ENCODE measurements at regions not wholly inside any gene's neighbourhood (a gene's known extent, or its start where the extent isn't known, plus 50 kb on each side); places are given as distances from the start of the nearest gene placed in this dataset.
"Not testable (repeated sequence)": the region's sequence is repeated elsewhere in the genome, so short reads cannot be mapped to it uniquely, and the experiment has no call there.

DNA sequence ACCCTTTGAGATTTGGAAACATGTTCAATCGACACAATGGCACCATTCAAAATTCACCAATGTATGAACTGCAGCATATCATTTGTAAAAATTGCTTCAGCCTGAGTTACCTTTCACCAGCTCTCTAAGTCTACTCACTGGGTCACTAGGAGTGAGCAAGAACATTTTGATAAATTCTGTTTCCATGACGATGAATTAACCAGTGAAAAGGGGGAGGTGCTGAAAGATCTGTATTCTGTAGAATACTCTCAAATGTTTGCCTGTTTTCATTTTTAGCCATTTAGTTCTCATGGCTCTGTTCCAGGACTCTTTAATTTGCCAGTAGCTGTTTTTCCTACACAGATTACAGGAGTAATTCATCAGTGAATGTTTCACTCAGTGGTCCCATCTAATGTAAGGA lies 883.4 kb downstream of the DIAPH3 start:
- Histone ChIP-seq H3K27me3 (ENCODE audit: insufficient read depth, low read depth, severe bottlenecking) (no peaks in the 10 kb centered on the region), H3K27ac (no peak overlapping the region), H3K36me3 (no peaks in the 10 kb centered on the region), H3K9me3 (ENCODE audit: severe bottlenecking) (no peaks in the 10 kb centered on the region), H3K4me3 (ENCODE audit: low read depth, low read length) (no peak overlapping the region)
- no peak for DNase-seq
- TF ChIP-seq, protein P1, sequence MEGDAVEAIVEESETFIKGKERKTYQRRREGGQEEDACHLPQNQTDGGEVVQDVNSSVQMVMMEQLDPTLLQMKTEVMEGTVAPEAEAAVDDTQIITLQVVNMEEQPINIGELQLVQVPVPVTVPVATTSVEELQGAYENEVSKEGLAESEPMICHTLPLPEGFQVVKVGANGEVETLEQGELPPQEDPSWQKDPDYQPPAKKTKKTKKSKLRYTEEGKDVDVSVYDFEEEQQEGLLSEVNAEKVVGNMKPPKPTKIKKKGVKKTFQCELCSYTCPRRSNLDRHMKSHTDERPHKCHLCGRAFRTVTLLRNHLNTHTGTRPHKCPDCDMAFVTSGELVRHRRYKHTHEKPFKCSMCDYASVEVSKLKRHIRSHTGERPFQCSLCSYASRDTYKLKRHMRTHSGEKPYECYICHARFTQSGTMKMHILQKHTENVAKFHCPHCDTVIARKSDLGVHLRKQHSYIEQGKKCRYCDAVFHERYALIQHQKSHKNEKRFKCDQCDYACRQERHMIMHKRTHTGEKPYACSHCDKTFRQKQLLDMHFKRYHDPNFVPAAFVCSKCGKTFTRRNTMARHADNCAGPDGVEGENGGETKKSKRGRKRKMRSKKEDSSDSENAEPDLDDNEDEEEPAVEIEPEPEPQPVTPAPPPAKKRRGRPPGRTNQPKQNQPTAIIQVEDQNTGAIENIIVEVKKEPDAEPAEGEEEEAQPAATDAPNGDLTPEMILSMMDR (IDR thresholded peaks at IDR 0.05; ENCODE audit: low read depth, low read length), result no peak

DNA sequence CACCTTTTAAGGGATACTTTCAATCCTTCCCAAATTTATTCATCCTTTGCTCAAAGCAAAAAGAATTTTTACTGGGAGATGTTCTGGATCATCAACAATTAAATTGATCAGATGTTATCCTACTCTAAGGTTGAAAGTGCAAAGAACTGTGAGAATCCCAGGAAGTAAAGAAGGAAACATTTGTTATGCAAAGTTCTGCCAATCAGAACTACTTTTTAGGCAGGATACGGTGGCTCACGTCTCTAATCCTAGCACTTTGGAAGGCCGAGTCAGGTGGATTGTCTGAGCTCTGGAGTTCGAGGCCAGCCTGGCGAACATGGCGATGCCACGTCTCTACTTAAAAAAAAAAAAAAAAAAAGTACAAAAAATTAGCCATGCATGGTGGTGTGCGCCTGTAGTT lies 882.3 kb downstream of the DIAPH3 start:
- Histone ChIP-seq H3K4me3 (ENCODE audit: low read depth, low read length) (no peak overlapping the region), H3K27ac (no peak overlapping the region), H3K27me3 (ENCODE audit: insufficient read depth, low read depth, severe bottlenecking) (no peaks in the 10 kb centered on the region), H3K9me3 (ENCODE audit: severe bottlenecking) (no peaks in the 10 kb centered on the region), H3K36me3 (no peaks in the 10 kb centered on the region)
- DNase-seq, result no peak
- TF ChIP-seq, protein P1 (IDR thresholded peaks at IDR 0.05; ENCODE audit: low read depth, low read length), result no peak

- not testable (repeated sequence) for H3K4me3 ChIP-seq (ENCODE audit: low read depth, low read length); H3K9me3 ChIP-seq (ENCODE audit: severe bottlenecking); DNase-seq; H3K27ac ChIP-seq; H3K27me3 ChIP-seq (ENCODE audit: insufficient read depth, low read depth, severe bottlenecking); H3K36me3 ChIP-seq
These were observed 871.5 kb downstream of the DIAPH3 start for GRCh38 chr13:59292240-59292639.

GRCh38 chr13:59299584-59299983 lies 864.1 kb downstream of the DIAPH3 start:
- H3K27me3 ChIP-seq (ENCODE audit: insufficient read depth, low read depth, severe bottlenecking), result no peaks in the 10 kb centered on the region
- no peak overlapping the region for H3K4me3 ChIP-seq (ENCODE audit: low read depth, low read length)
- TF ChIP-seq, protein P1 (IDR thresholded peaks at IDR 0.05; ENCODE audit: low read depth, low read length), result no peak
- H3K9me3 ChIP-seq (ENCODE audit: severe bottlenecking), result no peaks in the 10 kb centered on the region
- DNase-seq, result no peak
- no peak overlapping the region for H3K27ac ChIP-seq
- no peaks in the 10 kb centered on the region for H3K36me3 ChIP-seq

DNA sequence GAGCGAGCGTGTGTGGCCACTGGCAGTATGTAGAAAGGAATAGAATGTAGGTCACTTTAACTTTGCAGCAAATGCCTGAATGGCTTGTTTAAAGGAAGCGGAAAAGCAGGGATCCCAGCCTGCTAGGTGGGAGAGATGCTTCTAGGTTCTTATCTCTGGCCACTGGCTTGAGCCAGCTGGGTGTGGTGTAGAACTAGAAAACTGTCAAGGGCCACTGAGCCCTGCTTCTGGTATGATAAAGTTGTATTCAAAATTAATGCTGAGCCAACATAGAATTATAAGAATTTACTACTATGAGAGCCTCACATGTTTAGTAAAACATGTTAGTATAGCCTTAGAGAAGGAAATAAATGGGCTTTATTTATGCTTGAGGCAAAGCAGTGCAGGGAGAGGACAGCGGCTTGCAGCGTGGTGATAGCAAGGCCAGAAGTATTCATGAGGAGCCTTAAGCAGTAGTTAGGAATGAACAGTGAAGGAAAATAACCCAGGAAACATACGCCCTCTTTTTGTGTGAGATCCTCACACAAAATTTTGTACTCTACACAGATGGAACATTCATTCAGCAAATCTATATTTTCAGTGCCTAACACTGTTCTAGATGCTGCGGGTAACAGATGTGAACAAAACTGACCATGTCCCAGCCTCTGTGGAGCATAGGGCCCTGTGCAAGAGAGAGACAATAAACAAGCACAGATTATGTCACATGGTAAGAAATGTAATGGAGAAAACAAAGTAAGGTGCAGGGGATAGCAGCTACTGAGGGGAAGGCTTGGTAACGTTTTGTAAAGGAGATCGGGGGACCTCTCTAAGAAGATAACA lies 863.2 kb downstream of the DIAPH3 start:
- no peak for DNase-seq
- H3K27me3 ChIP-seq (ENCODE audit: insufficient read depth, low read depth, severe bottlenecking), result no peaks in the 10 kb centered on the region
- H3K4me3 ChIP-seq (ENCODE audit: low read depth, low read length), result no peak overlapping the region
- TF ChIP-seq, protein P1 (IDR thresholded peaks at IDR 0.05; ENCODE audit: low read depth, low read length), result no peak
- no peaks in the 10 kb centered on the region for H3K36me3 ChIP-seq
- no peak overlapping the region for H3K27ac ChIP-seq
- no peaks in the 10 kb centered on the region for H3K9me3 ChIP-seq (ENCODE audit: severe bottlenecking)

GRCh38 chr13:59301174-59301567 lies 862.6 kb downstream of the DIAPH3 start:
- H3K9me3 ChIP-seq (ENCODE audit: severe bottlenecking), result no peaks in the 10 kb centered on the region
- TF ChIP-seq, protein P1 (IDR thresholded peaks at IDR 0.05; ENCODE audit: low read depth, low read length), result no peak
- DNase-seq, result no peak
- no peak overlapping the region for H3K4me3 ChIP-seq (ENCODE audit: low read depth, low read length)
- no peaks in the 10 kb centered on the region for H3K27me3 ChIP-seq (ENCODE audit: insufficient read depth, low read depth, severe bottlenecking)
- no peak overlapping the region for H3K27ac ChIP-seq
- H3K36me3 ChIP-seq, result no peaks in the 10 kb centered on the region

All from WERI-Rb-1 (cell line).